Anterior cingulate cortex (tissue), 58 donors: ENCODE measurements at regions not wholly inside any gene's neighbourhood (a gene's known extent, or its start where the extent isn't known, plus 50 kb on each side); places are given as distances from the start of the nearest gene placed in this dataset.
"Not testable (repeated sequence)": the region's sequence is repeated elsewhere in the genome, so short reads cannot be mapped to it uniquely, and the experiment has no call there.

Source experiments
- DNase-seq, 58 donors: peaks; one replicate each; lab custom pipeline; 2025; lab: John Stamatoyannopoulos, UW

DNA sequence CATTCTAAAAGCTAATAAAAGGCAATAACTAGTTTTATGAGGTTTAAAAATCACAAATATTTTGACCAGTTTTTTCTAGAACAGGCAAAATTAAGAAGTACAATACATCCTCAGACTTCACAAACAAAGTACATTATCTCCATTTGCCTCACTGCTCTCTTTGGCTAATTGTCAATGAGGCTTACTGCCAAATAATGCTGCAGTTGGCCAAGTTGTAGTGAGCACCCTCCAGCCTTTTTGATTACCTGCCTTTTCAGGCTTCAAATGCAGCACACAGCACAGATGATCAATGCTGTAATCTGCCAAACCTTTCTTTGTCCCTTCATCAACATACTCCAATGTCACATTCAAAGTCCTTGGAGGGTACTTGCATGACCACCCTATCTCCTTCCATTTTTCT is 605.2 kb downstream of the KLHL13 start:
- DNase-seq, result no peak

DNA sequence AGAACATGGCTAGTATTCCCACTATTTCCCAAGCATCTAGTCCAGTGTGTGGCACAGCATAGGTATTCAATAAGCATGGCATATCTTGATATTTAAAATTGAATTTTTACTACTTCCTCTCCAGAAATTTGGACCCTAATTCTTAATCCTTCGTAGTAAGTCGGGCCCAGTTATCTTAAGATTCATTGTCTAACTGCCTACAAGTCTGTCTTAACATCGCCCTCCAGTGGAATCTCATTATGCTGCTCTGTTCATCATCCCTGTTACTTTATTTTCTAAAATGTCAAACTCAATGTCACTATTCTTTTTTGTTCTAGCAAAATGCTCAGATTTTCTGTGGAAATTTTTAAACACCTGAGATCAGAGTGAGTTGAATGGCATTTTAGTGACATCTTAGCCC is 606.2 kb downstream of the KLHL13 start:
- no peak for DNase-seq

DNA sequence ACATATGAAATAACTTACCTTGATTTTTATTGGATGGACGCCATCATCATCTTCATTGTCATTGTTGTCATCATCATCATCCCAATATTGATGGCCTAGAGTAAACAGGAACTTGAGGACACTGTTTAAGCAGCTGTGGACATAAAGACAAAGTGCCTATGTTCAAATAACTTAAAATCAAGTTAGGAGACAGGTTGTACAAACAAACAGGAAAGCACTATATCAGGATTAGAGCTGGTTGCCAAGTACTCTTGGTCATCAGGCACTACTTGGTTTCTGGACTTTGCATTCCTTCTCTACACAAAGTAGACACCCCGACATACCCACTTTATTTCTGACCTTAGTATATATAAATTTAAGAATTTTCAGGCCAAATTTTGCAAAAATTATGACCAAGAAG is 608.6 kb downstream of the KLHL13 start:
- DNase-seq, result no peak

DNA sequence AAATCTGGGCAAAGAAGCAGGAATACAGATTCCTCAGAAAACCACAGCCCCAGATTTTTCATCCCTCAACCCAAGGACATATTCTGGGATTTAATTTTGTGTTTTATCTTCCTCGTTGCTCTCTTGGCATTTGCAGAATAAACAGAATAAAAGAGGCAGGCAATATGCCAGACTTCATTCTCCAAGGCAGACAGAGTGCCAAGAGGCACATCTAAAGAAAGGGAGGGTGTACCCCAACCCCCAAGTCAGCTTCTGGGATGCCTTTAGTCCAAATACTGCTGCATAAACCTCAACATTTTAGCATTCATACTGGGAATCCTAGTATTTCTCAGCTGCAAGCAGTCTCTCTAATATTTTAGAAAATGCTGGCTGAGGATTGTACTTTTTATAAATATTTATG is 629.2 kb downstream of the KLHL13 start:
- DNase-seq, result no peak

DNA sequence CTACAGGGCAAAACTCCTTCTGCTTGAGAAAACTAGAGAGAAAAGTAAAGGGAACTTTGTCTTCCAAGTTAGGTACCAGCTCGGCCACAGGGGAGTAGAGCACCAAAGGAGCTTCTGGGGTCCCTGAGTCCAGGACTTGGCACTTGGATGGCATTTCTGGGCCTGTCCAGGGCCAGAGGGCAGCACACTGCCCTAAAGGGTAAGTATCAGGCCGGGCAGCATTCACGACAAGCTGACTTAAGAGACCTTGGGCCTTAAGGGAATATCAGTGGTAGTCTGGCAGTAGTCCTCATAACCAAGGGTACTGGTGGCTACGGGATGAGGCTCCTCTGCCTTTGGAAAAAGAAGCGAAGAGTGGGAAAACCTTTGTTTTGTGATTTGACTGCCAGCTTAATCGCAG is 632.7 kb downstream of the KLHL13 start:
- no peak for DNase-seq

DNA sequence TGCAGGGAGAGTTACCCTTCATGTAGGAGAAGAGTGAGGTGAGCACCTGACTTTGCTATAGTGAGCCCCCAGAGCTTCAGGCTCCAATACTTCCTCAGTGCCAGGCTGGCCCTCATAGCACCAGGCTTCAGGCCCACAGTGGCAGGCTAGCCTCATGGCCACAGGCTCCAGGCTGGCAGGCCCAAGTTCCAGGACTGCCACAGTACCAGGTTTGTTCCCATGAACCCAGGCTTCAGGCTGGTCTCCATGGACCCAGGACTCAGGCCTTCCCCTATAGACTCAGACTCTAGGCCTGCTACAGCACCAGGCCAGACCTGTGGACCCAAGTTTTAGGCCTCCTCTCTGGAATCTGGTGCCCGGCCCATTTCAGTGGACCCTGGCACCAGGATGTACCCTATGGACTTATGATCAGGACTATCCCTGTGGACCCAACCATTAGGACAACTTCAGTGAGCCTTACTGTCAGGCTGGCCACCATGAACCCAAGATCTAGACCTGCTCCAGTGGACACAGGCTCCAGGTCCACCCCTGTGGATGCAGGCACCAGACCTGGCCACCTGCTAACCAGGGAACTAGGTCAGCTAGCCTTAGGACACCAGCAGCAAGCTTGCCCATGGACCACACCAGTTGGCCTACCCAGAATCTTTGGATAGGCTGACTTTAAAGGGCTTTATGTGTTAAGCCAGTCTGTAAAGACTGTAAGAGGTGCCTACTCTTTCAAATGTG is 658.2 kb downstream of the KLHL13 start:
- DNase-seq, result no peak

DNA sequence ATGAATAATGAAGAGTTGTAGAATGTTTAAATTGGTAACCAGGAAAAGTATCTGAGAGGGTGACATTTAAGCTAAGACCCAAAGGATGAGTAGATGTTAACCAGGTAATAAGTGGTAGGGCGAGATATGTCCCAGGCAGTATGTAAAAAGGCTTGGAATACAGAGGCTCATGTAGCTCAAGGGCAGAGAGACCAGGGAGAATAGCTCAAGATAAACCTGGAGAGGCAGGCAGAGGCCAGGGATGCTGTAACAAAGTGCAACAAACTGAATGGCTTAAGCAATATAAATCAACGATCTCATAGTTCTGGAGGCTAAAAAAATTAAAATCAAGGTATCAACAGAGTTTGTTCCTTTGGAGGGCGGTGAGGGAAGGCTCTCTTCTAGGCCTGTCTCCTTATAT is 660.8 kb downstream of the KLHL13 start:
- no peak for DNase-seq

DNA sequence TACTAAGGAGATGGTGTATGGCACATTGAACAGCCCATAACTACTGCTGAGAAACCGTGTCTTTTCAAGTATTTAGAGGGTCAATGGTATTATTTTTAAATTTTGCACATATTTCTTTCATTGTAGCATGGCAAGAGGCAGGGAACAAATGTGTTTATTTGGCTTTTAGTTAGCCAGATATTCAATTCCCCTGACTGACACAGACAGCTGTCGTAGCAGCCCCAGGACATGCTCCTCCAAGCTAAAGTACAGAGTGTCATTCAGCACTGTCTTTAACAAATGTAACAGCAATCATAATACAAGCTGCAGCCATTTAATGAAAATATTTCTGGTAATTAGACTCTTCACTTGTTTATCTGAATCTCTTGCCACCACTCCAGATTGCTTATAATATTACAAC is 687.1 kb downstream of the KLHL13 start:
- DNase-seq, result no peak

DNA sequence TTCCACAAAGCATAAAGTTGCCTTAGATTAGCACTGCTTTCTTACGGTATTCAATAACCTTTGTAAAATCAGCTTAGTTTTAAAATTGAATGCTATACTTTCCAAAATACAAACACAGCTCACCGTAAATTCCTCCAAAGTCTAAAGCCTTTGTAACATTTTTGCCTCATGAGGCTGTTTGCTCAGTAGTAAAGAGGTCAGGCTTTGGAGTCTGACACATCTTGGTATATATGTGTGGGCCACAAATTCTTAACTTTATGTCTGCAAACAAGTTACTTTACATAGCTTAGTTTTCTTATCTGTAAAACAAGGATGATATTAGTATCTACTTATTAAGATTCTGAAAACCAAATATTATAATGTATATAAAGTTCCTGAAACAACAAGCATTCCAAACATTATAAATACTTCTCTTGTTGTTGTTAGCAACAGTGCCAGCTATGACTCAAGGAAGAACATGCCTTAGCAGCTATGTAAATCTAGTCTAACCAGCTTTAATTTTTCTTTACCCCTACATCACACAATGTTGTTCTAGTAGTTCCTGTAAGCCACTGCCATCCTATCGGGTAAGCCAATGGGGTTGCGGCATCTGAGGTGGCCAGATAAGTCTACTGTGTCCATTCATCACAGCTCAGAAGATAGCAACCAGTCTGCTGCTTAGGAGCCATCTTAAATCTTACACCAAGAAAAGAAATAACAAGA is 709.0 kb downstream of the KLHL13 start:
- DNase-seq, result no peak

DNA sequence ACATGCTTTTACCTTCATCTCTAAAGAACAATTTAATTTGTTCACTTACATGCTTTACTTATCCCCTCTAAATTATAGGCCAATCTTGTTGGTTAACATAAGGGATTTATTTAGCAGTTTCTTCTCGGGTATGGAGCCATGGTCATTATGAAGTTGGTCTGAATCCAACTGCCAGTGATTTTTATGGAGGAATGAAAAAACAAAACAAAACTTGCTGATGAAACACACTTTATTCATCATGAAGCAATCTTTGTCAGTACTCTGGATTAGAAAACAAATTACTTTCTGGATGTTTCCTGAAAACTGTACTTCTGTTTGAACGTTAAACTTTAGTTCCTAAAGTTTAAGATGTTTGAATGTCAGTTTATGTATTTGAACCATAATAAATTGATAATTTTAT is 715.8 kb downstream of the KLHL13 start:
- DNase-seq, result no peak

DNA sequence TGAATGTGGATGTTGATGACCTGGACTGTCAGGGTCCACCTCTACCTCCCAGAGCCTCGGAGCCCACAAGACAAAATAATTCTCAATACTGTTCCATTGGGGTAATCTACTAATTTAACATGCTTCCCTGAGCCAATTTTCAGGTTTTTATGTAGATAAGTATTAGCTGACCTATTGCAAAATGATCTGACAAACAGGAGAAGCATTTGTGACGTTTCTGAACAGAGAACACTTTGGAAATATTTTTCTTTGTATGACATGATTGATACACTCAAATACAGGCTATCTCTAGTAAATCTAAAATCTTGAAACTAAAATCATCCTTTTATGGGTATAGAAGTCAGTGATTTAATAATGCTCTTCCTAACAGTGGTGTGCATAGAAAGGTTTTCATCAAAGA is 716.6 kb downstream of the KLHL13 start:
- DNase-seq, result no peak

DNA sequence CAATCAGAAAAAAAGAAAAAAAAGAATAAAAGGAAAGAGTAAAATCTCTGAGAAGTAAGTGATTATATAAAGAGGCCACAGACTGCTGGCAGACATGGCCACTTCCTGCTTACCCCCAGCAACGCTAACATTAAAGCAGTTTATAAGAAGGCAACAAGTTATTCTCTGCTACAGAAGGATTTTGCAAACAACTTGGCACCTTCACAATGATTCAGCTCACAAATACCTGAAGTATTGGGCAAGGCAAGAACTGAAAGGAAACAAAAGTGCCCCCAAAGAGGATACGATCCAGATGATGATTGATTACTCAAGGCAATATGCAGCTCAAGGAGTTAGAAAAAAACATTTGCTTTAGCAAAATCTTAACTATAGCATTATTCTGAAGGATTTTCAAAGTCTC is 718.8 kb downstream of the KLHL13 start:
- no peak for DNase-seq

DNA sequence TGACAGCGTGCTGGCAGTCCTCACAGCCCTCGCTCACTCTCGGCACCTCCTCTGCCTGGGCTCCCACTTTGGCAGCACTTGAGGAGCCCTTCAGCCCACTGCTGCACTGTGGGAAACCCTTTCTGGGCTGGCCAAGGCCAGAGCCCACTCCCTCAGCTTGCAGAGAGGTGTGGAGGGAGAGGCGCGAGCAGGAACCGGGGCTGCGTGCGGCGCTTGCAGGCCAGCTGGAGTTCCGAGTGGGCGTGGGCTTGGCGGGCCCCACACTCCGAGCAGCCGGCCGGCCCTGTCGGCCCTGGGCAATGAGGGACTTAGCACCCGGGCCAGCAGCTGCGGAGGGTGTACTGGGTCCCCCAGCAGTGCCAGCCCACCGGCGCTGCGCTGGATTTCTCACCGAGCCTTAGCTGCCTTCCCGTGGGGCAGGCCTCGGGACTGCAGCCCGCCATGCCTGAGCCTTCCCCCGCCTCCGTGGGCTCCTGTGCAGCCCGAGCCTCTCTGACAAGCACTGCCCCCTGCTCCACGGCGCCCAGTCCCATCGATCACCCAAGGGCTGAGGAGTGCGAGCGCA is 722.0 kb downstream of the KLHL13 start:
- not testable (repeated sequence) for DNase-seq

DNA sequence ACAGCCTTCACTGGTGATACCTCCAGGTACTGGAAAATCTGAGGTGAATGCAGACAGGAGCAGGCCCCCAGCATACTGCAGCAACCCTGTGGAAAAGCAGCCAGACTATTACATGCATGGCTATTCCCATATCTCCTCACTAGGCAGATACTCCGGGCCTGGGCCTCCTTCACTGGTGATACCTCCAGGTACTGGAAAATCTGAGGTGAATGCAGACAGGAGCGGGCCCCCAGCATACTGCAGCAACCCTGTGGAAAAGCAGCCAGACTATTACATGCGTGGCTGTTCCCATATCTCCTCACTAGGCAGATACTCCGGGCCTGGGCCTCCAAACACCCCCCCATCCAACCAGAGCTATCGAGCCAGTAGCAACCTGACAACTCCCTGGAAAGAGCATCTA is 724.2 kb downstream of the KLHL13 start:
- DNase-seq, result not testable (repeated sequence)

DNA sequence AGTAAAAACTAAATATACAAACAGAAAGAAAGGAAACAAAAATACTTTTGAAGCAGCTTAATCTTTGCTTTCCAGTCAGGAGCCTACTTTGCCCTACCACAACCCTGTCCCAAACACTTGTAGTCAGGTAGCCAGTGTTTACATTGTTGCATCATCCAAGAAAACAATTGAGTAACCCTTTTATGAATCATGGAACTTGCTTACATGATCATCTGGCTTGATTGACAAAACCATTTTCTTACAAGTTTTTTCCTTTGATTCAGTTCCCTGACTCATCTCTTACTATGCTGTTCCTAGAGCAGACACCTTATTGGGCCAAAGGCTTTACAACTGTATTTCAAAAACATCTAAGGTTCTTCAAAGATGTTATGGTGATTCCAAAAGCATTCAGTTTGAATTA is 740.1 kb downstream of the KLHL13 start:
- no peak for DNase-seq

DNA sequence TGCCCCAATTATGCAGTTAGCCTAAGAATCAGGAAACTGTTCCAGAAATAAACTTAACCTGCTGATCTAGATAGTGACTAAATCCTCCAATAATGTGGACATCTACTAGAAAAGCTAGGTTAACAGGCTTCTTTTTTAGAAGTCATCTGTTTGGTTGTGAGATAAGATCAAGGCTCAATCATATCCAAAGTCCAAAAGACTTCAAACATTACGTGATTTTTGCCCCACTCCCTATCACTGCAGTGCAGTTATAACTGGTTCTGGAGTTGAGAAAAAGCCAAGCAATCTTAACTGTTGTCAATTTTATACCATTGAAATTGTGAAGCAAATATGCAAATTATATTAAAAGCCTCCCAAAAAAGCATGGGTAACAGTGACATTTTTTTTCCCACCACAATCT is 781.4 kb downstream of the KLHL13 start:
- DNase-seq, result no peak

DNA sequence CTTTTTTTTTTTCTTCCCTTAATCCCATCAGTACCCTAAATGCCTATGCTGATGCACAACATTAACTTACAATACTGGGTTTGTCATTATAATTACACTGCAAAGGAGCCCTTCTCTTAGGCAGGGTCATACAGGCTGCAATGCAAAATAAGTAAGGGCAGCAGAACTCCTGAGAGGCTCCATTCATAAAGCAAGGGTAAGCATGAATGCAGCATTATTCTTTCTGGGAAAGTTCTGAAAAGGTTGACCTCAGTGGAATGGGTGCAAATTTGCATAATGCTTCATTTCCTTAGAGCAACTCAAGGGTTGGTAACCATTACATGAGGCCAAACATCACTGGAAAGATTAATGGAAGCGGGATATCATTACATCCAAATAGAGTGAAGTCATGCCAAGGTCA is 789.2 kb downstream of the KLHL13 start:
- no peak for DNase-seq

DNA sequence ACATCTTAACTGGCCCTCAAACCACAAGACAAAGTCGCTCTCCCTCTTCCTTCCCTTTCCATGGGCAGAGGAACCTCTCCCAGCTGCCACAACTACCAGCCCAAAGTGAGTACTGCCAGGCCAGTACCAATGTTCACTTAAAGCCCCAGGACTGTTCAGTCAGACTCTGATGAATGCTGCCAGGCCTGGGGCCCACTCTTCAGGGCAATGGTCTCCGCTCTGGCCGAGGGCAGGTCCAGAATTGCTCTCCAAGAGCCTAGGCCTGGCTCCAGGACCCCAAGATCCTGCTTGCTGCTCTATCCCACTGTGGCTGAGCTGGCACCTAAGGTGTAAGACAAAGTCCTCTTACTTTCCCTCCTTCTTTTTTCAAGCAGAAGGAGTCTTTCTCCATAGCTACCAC is 790.9 kb downstream of the KLHL13 start:
- DNase-seq, result no peak

DNA sequence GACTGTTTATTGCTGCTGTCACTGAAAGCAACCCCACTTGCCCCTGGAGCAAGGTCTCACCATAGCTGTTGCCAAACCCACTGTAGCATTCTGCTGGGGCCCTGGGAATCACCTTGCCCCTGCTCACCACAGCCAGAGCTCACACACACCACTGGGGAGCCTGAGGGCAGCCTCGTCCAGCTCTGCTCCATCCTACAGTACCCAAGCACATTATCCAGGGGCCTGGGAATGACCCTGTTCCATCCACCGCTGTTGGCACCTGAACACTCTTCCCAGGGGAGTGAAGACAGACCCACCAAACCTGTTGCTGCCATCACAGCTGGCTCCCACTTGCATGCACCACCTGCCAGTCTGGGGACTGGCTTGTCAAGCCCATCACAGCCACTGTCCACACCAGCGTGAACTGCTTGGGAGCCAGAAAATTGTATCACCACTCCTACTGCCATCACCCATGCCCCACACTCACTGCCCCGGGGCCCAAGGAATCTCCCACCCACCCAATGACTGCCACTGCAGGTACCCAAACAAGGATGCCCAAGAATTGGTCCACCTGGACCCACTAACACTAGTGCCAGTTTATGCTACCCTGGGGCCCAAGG is 811.3 kb downstream of the KLHL13 start:
- DNase-seq, result no peak

DNA sequence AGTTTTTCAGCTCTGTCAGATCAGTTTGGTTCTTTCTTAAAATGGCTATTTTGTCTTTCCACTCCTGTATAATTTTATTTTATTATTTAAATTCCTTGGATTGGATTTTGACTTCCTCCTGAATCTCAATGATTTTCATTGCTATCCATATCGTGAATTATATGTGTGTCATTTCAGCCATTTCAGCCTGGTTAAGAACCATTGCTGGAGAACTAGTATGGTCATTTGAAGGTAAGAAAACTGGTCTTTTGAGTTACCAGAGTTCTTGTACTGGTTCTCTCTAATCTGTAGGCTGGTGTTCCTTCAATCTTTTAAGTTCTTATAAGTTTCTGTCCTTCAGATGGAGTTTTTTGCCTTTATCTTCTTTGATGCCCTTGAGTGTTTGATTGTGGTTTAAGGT is 815.5 kb downstream of the KLHL13 start:
- DNase-seq, result no peak

DNA sequence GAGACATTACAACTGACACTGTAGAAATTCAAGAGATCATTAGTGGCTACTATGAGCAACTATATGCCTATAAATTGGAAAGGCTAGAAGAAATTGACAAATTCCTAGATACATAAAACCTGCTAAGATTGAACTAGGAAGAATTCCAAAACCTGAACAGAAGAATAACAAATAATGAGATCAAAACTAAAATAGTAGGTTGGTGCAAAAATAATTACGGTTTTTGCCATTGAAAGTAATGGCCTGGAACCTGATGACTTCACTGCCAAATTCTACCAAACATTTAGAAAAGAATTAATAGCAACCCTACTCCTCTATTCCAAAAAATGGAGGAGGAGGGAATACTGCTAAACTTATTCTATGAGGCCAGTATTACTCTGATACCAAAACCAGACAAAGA is 824.9 kb downstream of the KLHL13 start:
- DNase-seq, result no peak

DNA sequence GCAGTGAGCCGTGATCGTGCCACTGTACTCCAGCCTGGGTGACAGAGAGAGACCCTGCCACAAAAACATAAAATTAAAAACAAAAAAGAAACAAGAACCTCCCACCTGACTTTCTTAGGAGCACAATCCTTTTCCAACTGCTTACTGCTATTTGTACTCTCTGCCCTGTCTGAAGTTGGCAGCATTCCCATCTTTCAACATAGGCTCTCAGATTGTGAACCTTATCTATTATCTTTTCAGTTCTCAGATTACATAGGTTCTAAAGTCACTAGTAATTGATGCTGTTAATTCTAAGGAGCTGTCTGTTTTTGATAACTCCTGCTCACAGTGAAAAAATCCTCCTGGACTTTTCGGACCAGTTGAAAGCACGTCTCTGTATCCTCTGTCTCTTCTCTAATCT is 812.2 kb upstream of the CT83 start:
- no peak for DNase-seq
